Neural cell (in vitro differentiated cells): ENCODE measurements at regions not wholly inside any gene's neighbourhood (a gene's known extent, or its start where the extent isn't known, plus 50 kb on each side); places are given as distances from the start of the nearest gene placed in this dataset.

ENCODE experiments used
- H2AFZ ChIP-seq: fragments of 200-600, 300-800 bp; sonication (generic), shearing (Covaris generic); 2 replicates; pipeline ENCODE4 v1.6.0; 2014; ENCODE audit warnings: low read depth, mild to moderate bottlenecking, antibody characterized with exemption, low read length, moderate library complexity
- H3F3A ChIP-seq: fragments of 200-600 bp; shearing (Covaris generic); 2 replicates; pipeline ENCODE4 v1.6.1; 2016; ENCODE audit warnings: mild to moderate bottlenecking, moderate library complexity, mixed read lengths, antibody characterized with exemption, low read length; ENCODE audit not compliant: insufficient read depth, poor library complexity, severe bottlenecking
- H3K27ac ChIP-seq: fragments of 200-600, 300-800 bp; sonication (generic), shearing (Covaris generic); 2 replicates; pipeline ENCODE4 v1.5.1; 2014; ENCODE audit warnings: mild to moderate bottlenecking, low read length, moderate library complexity
- H3K27me3 ChIP-seq: fragments of 300-800, 200-600 bp; sonication (generic), shearing (Covaris generic); 2 replicates; pipeline ENCODE4 v1.6.0; 2014; ENCODE audit warnings: mild to moderate bottlenecking, low read depth, low read length, moderate library complexity; ENCODE audit not compliant: insufficient read depth
- H3K36me3 ChIP-seq: fragments of 300-800, 200-600 bp; sonication (generic), shearing (Covaris generic); 2 replicates; pipeline ENCODE4 v1.5.1; 2014; ENCODE audit warnings: mild to moderate bottlenecking, antibody characterized with exemption, low read length, moderate library complexity; ENCODE audit not compliant: insufficient read depth
- H3K4me2 ChIP-seq: fragments of 300-800, 200-600 bp; sonication (generic), shearing (Covaris generic); 2 replicates; pipeline ENCODE4 v1.6.0; 2014; ENCODE audit warnings: mild to moderate bottlenecking, low read length
- H3K4me3 ChIP-seq: fragments of 300-800, 200-600 bp; sonication (generic), shearing (Covaris generic); 2 replicates; pipeline ENCODE4 v1.5.1; 2014; ENCODE audit warnings: mild to moderate bottlenecking, low read length, moderate library complexity
- H3K79me2 ChIP-seq: fragments of 200-600 bp; shearing (Covaris generic); replicated peaks from 2 replicates; pipeline ENCODE4 v1.6.0; 2014; ENCODE audit warnings: mild to moderate bottlenecking, low read length, moderate library complexity; ENCODE audit not compliant: insufficient read depth
- H3K9ac ChIP-seq: fragments of 300-800, 200-600 bp; sonication (generic), shearing (Covaris generic); 2 replicates; pipeline ENCODE4 v1.6.1; 2016; ENCODE audit warnings: mild to moderate bottlenecking, low read length, mixed read lengths
- H3K9me2 ChIP-seq: fragments of 200-600 bp; shearing (Covaris generic); 2 replicates; pipeline ENCODE4 v1.6.1; 2016; ENCODE audit warnings: mild to moderate bottlenecking, low read length, mixed read lengths; ENCODE audit not compliant: insufficient read depth
- H3K9me3 ChIP-seq: fragments of 200-600, 300-800 bp; sonication (generic), shearing (Covaris generic); 2 replicates; pipeline ENCODE4 v1.6.1; 2016; ENCODE audit warnings: mild to moderate bottlenecking, mixed run types, low read length, moderate library complexity, mixed read lengths
- H4K20me1 ChIP-seq: fragments of 200-600 bp; shearing (Covaris generic); 2 replicates; pipeline ENCODE4 v1.6.1; 2016; ENCODE audit warnings: mild to moderate bottlenecking, mixed run types; ENCODE audit not compliant: insufficient read depth
- EP300 ChIP-seq: fragments of 450-650 bp; conservative IDR thresholded peaks from 2 replicates; pipeline ENCODE4 v1.6.1; 2014; ENCODE audit warnings: antibody characterized with exemption, mild to moderate bottlenecking, moderate library complexity; ENCODE audit not compliant: poor library complexity, severe bottlenecking
- MXI1 ChIP-seq: fragments of 450-650 bp; conservative IDR thresholded peaks from 2 replicates; pipeline ENCODE4 v1.6.1; 2014; ENCODE audit warnings: antibody characterized with exemption, mild to moderate bottlenecking; ENCODE audit not compliant: poor library complexity, severe bottlenecking
- POLR2AphosphoS5 ChIP-seq: IDR thresholded peaks from 2 replicates; pipeline ENCODE4 v1.6.1; 2012
- RAD21 ChIP-seq: fragments of 450-650 bp; conservative IDR thresholded peaks from 2 replicates; pipeline ENCODE4 v1.6.1; 2014; ENCODE audit warnings: antibody characterized with exemption, mild to moderate bottlenecking, moderate library complexity
- SMC3 ChIP-seq: fragments of 450-650 bp; conservative IDR thresholded peaks from 2 replicates; pipeline ENCODE4 v1.6.1; 2014; ENCODE audit warnings: antibody characterized with exemption, mild to moderate bottlenecking, moderate library complexity; ENCODE audit not compliant: poor library complexity
- TAF1 ChIP-seq: IDR thresholded peaks from 2 replicates; pipeline ENCODE4 v1.6.1; 2012; ENCODE audit warnings: low read depth
- TF ChIP-seq, protein P1 (sequence below): fragments of 450-650 bp; IDR thresholded peaks from 2 replicates; pipeline ENCODE4 v1.5.1; 2014; ENCODE audit warnings: antibody characterized with exemption, mild to moderate bottlenecking, moderate library complexity; ENCODE audit not compliant: poor library complexity, severe bottlenecking

DNA sequence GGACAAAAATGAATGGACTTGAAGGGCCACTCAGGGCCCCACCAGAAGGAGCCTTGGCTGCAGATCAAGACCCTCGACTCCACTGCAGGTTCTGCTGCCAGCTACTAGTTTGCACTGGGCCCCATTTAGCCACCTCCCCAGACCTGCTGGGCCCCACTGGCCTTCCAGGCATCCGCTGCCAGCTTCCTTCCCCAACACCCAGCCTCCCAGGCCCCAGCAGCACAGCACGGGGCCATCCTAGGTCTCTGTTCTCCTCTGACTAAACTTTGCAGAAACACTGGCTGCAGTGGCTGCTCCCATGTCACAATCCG, 277.4 kb upstream of the KLF14 start:
- no peak overlapping the region for H3K4me3 ChIP-seq
- H2AFZ ChIP-seq, result no peak overlapping the region
- H3K4me2 ChIP-seq, result no peak overlapping the region
- H3K9me3 ChIP-seq, result no peaks in the 10 kb centered on the region
- no peak overlapping the region for H3K9ac ChIP-seq
- no peaks in the 10 kb centered on the region for H3F3A ChIP-seq
- H3K9me2 ChIP-seq, result no peaks in the 10 kb centered on the region
- TF ChIP-seq EP300, result no peak
- H3K79me2 ChIP-seq, result no peaks in the 10 kb centered on the region
- no peaks in the 10 kb centered on the region for H3K27me3 ChIP-seq
- H4K20me1 ChIP-seq, result no peaks in the 10 kb centered on the region
- H3K36me3 ChIP-seq, result no peaks in the 10 kb centered on the region
- H3K27ac ChIP-seq, result no peak overlapping the region

DNA sequence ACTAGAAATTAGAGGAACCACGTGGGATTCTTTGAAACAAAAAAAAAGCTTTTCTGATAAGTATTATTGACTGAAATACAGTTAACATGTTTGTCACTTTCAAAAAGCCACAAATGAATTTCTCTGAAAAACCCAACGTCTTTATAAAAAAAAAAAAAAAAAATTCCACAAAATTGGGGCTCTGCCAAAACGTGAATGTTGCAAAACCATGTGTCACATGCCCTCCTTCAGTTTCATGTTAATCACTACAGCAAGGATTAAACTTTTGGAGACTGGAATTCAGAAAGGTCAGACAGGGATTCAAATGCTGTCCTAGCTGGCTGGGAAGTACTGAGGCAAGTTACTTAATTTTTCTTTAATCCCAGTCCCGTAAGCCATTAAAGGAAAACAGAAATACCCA, 278.0 kb upstream of the KLF14 start:
- Histone ChIP-seq H3K79me2 (no peaks in the 10 kb centered on the region), H3K9me2 (no peaks in the 10 kb centered on the region), H4K20me1 (no peaks in the 10 kb centered on the region), H3K27ac (no peak overlapping the region), H3F3A (no peaks in the 10 kb centered on the region), H3K4me3 (no peak overlapping the region), H3K9me3 (no peaks in the 10 kb centered on the region), H2AFZ (no peak overlapping the region), H3K9ac (no peak overlapping the region), H3K27me3 (no peaks in the 10 kb centered on the region), H3K4me2 (no peak overlapping the region), H3K36me3 (no peaks in the 10 kb centered on the region)
- TF ChIP-seq TAF1 (no peak), SMC3 (no peak)
- TF ChIP-seq, protein P1, sequence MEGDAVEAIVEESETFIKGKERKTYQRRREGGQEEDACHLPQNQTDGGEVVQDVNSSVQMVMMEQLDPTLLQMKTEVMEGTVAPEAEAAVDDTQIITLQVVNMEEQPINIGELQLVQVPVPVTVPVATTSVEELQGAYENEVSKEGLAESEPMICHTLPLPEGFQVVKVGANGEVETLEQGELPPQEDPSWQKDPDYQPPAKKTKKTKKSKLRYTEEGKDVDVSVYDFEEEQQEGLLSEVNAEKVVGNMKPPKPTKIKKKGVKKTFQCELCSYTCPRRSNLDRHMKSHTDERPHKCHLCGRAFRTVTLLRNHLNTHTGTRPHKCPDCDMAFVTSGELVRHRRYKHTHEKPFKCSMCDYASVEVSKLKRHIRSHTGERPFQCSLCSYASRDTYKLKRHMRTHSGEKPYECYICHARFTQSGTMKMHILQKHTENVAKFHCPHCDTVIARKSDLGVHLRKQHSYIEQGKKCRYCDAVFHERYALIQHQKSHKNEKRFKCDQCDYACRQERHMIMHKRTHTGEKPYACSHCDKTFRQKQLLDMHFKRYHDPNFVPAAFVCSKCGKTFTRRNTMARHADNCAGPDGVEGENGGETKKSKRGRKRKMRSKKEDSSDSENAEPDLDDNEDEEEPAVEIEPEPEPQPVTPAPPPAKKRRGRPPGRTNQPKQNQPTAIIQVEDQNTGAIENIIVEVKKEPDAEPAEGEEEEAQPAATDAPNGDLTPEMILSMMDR, result no peak

DNA sequence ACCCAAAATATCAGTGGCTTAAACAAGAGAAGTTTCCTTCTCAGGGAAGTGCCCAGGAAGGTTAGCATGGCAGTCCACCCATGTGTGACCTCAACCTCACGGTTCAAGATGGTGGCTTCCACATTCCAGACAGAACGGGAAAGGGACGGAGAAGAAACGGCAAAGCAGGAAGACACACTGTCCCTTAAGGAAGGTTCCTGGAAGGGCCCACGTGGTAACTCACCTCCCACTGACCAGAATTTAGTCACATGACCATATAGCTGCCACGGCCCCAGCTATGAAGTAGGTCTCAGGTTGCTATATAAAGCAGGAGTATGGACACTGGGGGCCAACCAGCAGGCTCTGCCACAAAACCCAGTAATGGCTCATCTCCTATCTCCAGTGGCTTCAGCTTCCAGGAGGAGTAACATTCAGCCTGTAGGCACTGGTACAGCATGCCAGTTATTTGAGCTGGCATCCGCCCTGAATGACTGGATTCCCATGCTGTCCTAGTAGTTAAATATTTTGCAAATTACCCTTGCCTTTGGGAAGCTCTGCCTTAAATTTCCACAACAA, 278.5 kb upstream of the KLF14 start:
- no peaks in the 10 kb centered on the region for H3K27me3 ChIP-seq
- no peak overlapping the region for H2AFZ ChIP-seq
- no peaks in the 10 kb centered on the region for H3K9me2 ChIP-seq
- H3K79me2 ChIP-seq, result no peaks in the 10 kb centered on the region
- H3K4me3 ChIP-seq, result no peak overlapping the region
- no peaks in the 10 kb centered on the region for H3K9me3 ChIP-seq
- H3K9ac ChIP-seq, result no peak overlapping the region
- no peaks in the 10 kb centered on the region for H3F3A ChIP-seq
- H4K20me1 ChIP-seq, result no peaks in the 10 kb centered on the region
- H3K36me3 ChIP-seq, result no peaks in the 10 kb centered on the region
- H3K27ac ChIP-seq, result no peak overlapping the region
- TF ChIP-seq EP300, result no peak
- TF ChIP-seq, protein P1, result no peak
- TF ChIP-seq RAD21, result no peak
- TF ChIP-seq TAF1, result no peak
- no peak for TF ChIP-seq MXI1
- no peak for TF ChIP-seq POLR2AphosphoS5
- H3K4me2 ChIP-seq, result no peak overlapping the region
